ENCODE measurements at regions not wholly inside any gene's neighbourhood (a gene's known extent, or its start where the extent isn't known, plus 50 kb on each side); places are given as distances from the start of the nearest gene placed in this dataset.

GRCh38 chr5:104198156-104198555 lies 635.6 kb upstream of the NUDT12 start:
- Histone ChIP-seq H4K20me1 (ENCODE audit: insufficient read depth) (no peaks in the 10 kb centered on the region), H3K79me2 (ENCODE audit: insufficient read depth, low read length) (no peaks in the 10 kb centered on the region; the same call in 1 of the 2 replicates), H3K9me3 (ENCODE audit: control insufficient read depth in 1 of 2, insufficient read depth in 1 of 2, low read depth in 1 of 2, low read length in 2 of 2) (no peaks in the 10 kb centered on the region), H3K9me2 (ENCODE audit: insufficient read depth) (no peaks in the 10 kb centered on the region), H3K27me3 (ENCODE audit: insufficient read depth, low read length) (no peaks in the 10 kb centered on the region), H3K4me2 (ENCODE audit: low read length) (no peak overlapping the region), H3K9ac (ENCODE audit: low read length) (no peak overlapping the region), H3K4me1 (ENCODE audit: control insufficient read depth in 1 of 2, insufficient read depth in 2 of 2, low read length in 2 of 2) (no peaks in the 10 kb centered on the region), H2AFZ (ENCODE audit: low read depth, low read length, poor library complexity, severe bottlenecking) (no peak overlapping the region), H3K27ac (ENCODE audit: low read depth, low read length) (no peak overlapping the region), H3K4me3 (replicated peaks in 1 of 2; ENCODE audit: low read depth in 1 of 2, low read length in 2 of 2) (no peak overlapping the region), H3K36me3 (ENCODE audit: control insufficient read depth in 1 of 2, insufficient read depth in 2 of 2, low read length in 2 of 2) (no peaks in the 10 kb centered on the region)
- TF ChIP-seq RAD21 (IDR thresholded peaks at IDR 0.05; ENCODE audit: low read depth), result no peak
- TF ChIP-seq EZH2 (IDR thresholded peaks at IDR 0.05), result no peak
- no peak for TF ChIP-seq REST (IDR thresholded peaks at IDR 0.05; ENCODE audit: low read depth)
- TF ChIP-seq ZBTB33 (IDR thresholded peaks at IDR 0.05; ENCODE audit: extremely low read depth, insufficient replicate concordance, low read length), result no peak
- TF ChIP-seq MAX (IDR thresholded peaks at IDR 0.05), result no peak
- no peak for TF ChIP-seq POLR2AphosphoS5 (IDR thresholded peaks at IDR 0.05; ENCODE audit: low read depth, low read length)
- no peak for TF ChIP-seq FOSL1 (IDR thresholded peaks at IDR 0.05; ENCODE audit: low read depth)
- no peak for TF ChIP-seq JUND (IDR thresholded peaks at IDR 0.05)
- TF ChIP-seq ZNF274 (IDR thresholded peaks at IDR 0.05; ENCODE audit: low read depth, low read length), result no peak
- no peak for TF ChIP-seq ATF3 (IDR thresholded peaks at IDR 0.05)
- no peak for TF ChIP-seq SRF (IDR thresholded peaks at IDR 0.05; ENCODE audit: low read depth)
- no peak for TF ChIP-seq ELF1 (IDR thresholded peaks at IDR 0.05; ENCODE audit: borderline replicate concordance, low read depth)
- no peak for TF ChIP-seq TCF7L2 (IDR thresholded peaks at IDR 0.05; ENCODE audit: borderline replicate concordance, extremely low read depth, insufficient read depth, insufficient read length)
- no peak for TF ChIP-seq YY1 (IDR thresholded peaks at IDR 0.05; ENCODE audit: extremely low read depth, insufficient replicate concordance, low read depth, low read length)
- TF ChIP-seq EGR1 (IDR thresholded peaks at IDR 0.05; ENCODE audit: low read depth), result no peak
- TF ChIP-seq CTCF (IDR thresholded peaks at IDR 0.05 in 2 of 3, conservative IDR thresholded peaks at IDR 0.05 in 1 of 3; ENCODE audit: borderline replicate concordance in 1 of 3, insufficient read depth in 1 of 3, low read depth in 2 of 3, low read length in 2 of 3), result no peak
- TF ChIP-seq CEBPB (IDR thresholded peaks at IDR 0.05; ENCODE audit: low read depth), result no peak
- no peak for TF ChIP-seq SP1 (IDR thresholded peaks at IDR 0.05; ENCODE audit: low read depth)
- ChIA-PET POLR2A (no interaction called here), RAD21 (ENCODE audit: low non-redundant PET in 1 of 2, low total read pairs in 2 of 2, uncharacterized antibody in 2 of 2, unreplicated experiment in 2 of 2) (no interaction called here), CTCF (no interaction called here)
- intact Hi-C loops (cut with micrococcal nuclease), result no loop called here
- DNase-seq (ENCODE audit: low read depth, low spot score), result no peak
- ATAC-seq, result no peak
- BruUV-seq (replicated peaks), result no TSS peak

All from HCT116 (cell line).